Kidney tubule cell (primary cell): ENCODE measurements at regions not wholly inside any gene's neighbourhood (a gene's known extent, or its start where the extent isn't known, plus 50 kb on each side); places are given as distances from the start of the nearest gene placed in this dataset.
A peak's percentile ranks its signal among the peaks of the same experiment; 100 is the strongest.
"Not testable (repeated sequence)": the region's sequence is repeated elsewhere in the genome, so short reads cannot be mapped to it uniquely, and the experiment has no call there.

Source experiments
- DNase-seq: peaks from one replicate; pipeline ENCODE4 v3.0.0-alpha.2; 2018; ENCODE audit warnings: low spot score

DNA sequence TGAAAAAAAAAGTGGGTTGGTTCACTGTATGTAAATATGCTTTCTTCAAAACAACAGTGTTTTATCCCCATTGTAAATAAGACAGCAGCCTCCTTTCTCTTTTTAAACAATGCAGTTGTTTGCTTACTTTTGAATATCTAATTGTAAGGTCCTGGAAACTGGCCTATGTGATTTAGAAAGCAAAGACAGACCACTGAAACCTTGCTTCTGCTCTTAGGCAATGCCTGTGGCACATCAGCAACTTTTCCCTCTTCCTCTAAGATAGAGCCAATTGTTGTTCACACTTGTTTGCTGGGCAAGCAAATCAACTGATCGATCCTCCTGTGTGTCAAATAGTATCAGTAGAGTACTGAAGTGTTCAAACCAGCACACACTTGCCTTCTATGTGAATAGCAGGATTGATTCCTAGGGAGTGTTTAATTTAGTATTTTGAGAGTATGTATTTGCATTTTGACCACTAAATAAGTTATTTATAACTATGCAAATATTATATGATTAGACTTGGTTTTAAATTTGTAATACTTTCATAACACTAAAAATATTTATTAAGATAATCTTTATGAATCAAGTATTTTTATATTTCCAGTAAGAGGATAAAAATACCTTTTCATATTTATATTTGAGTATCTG lies 55.4 kb upstream of the GRPR start:
- no peak for DNase-seq

DNA sequence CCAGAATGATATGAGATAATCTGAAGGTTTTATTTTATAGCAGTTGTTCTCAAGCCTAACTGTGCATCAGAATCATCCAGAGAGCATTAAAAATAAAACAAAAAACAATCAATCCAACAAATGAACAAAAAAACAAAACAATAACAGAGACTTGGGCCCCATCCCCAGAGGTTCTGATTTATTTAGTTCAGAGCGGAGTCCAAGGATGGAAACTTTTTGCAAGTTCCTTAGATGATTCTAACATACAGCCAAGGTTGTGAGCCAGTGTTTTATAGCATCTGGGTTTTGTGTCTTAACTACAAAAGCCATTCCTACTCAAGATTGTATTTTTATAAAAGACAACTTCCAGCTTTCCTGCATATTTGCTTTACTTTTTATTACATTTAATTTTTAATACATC lies 59.4 kb upstream of the GRPR start:
- DNase-seq = no peak

DNA sequence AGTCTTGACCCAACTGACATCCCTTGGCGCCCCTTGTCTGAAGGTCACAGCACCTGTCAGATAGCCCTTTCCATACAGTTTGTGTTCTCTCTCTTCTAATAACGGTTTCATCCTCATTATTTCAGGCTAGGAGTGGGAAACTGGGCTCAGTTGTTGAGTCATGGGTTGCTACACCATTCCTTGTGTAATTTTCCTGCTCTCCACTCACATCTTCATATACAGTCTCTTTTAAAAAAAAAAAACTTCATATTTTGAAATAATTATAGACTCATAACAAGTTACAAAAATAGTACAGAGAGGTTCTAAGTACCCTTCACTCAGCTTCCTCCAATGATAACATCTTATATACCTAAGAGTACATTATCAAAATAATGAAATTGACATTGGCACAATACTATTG lies 60.2 kb upstream of the GRPR start:
- no peak for DNase-seq

DNA sequence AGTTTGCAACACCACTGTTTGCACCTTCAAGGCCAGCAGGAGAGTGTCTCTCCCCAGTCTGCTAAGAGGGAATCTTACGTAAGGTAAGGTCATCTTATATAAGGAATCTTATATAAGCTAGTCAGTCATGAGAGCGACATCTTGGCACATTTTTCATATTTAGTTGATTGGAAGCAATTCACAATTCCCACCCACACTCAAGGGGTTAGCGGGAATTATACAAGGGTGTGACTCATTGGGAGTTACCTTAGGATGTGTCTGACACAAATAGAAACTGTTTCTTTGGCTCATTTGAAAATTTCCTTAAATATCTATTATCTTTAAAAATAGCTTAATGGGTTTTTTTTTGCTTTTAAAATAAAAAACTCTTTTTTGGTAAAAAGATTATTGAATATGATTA lies 62.1 kb upstream of the GRPR start:
- no peak for DNase-seq

DNA sequence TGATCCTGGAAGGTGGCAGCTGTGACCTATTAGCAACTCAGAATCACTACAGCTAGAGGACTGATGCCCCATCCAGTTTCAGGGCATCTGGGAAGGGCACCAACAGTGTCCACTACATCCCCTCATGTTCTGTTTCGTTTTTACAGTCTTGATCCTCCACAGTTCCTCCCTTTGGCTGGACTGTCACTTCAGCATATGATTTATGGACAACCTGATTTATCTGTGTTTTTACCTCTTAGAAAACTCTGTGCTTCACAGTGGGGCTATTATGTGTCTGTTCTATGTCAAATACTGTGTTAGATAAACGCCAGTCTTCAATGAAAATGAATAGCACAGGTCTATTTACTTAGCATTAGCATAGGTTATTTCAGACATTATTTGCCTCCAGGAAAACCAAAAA lies 63.1 kb upstream of the GRPR start:
- DNase-seq = no peak

DNA sequence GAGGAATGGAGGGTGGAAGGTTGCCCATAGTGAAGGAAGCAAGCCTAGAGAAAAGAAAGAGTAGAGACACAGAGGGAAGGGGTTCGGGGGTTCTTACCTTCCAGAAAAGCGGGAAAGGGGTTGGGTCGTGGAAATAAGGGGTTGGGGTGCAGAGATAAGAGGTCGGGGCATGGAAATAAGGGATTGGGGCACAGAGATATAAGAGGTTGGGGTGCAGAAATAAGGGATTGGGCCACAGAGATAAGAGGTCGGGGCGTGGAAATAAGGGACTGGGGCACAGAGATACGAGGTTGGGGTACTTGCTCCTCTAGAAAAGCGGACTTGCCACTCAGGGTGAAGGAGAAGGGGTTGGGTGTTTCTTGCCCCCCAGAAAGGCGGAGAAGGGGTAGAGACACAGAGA lies 74.2 kb upstream of the GRPR start:
- not testable (repeated sequence) for DNase-seq

DNA sequence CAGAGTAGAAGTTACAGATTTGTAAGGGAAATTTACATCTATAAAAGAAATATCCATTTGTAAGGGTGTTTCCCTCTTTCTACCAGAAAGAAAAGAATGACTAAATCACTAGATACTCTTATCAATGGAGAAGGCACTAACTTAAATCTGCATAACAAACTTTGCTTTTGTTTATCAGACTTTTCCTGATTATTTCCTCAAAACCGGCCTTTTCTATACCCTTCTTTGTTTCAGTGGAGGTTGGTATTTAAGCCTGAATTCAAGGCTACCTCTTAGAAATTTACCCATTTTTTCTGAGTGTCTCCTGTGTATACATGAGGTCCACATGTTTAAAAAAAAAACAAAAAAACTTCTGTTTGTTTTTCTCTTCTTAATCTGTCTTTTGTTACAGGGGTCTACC lies 80.4 kb upstream of the GRPR start:
- DNase-seq = no peak

DNA sequence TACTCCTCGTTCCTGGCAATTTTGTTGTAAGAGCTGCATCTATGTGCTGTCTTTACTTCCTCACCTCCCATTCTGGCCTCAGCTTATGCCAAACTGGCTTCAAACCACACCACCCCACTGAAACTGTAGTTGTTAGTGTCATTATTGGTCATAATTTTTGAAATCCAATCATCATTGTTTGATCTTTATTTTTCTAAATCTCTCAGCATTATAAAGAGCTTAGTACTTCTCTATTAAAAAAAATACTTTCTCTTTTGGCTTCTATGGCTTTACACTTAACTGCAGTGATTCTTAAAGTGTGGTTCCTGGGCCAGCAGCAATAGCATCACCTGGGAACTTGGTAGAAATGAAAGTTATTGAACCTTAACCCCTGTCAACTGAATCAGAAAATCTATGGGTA lies 83.5 kb upstream of the GRPR start:
- no peak for DNase-seq

DNA sequence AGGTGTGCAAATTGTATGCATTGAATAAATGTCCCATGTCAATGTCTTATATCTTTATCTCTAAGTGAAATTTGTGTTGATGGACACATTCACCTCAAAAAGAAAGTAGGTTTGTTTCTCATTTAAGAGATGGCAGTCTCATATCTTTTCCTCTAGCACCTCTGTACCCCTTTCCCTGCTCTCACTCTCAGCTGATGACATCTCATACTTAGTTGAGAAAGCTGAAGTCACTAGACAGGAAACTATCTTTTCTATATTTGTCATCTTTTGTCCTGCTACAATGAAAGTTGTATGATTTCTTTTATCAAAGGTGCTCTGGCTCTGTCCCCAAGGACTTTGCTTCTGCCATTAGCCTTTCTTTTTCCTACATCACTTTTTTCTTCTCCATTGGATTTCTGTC lies 84.0 kb upstream of the GRPR start:
- DNase-seq = no peak

DNA sequence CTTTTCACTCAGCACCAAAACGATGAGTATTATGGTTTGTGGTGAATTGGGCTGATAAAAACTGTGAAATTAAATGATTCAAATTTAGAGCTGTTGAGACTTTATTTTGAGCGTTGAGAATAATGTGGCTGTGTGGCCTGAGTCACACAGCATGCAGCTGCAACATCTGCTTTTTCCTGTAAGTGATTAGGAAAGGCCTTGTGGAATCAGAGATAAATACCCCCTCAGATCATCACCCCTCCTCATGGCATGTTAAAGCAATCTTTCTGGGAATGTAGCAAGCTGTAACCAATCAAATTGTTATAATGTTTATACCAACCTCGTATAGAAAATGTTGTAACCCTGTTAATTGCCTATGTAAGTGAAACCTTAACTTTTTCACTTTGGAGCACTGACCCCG lies 90.0 kb upstream of the GRPR start:
- no peak for DNase-seq

DNA sequence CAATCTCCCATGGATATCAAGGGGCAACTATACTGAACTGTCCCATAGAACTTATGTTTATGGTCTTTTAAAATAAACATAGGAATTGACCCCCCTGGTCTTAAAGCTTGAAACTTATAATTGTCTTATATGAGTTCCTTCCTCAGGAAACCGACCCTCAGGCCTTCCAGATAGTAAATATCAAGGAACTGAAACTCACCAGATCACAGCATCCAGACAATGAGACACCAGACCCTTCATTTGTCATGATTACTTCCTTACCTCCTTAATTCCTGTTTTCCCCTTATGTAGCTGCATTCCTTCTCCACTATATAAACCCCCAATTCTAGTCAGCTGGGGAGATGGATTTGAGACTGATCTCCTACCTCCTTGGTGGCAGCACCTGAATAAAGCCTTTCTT lies 94.8 kb upstream of the GRPR start:
- no peak for DNase-seq

DNA sequence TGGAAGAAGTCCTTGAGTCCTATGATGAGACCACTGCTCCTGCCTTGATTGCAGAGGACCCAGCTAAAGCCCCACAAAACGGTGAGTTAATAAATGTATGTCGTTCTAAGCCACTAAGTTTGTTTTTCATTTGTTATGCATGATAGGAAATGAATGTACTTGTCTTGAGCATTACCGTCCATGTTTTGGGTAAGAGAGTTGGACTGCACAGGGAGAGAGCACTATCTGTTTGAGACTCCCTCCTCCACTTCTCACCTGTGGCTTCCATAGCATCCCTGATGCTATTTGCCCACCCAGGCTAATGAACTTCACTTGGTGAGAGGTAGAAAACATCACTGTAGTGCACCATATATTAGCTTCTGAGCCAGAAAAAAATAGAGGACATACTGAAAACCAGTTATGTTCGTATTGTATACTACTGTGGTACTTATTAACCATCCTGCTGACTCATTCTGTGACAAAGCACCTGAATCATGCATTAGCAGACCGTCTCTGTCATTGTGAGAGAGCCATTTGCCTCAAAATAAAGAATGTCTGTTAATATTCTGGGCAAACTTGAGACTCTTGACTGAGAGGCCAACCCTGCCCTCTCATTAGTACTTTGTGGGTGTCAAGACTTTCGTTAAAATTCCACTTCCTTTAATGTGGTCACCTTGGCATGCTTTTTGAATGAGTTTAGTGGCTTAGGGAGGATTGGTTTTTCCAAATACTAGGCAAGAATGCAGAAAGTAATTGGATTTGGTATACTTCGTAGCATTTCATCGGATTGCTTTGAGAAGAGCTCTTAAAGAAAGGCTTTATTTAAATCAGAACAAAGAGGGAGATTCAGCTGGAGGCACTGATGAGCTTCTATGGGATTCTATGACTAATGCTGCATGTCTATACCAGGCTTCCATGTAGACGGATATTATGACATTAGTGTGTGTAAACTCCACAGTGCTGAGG lies 99.3 kb upstream of the GRPR start:
- DNase-seq = peak; percentile 99

DNA sequence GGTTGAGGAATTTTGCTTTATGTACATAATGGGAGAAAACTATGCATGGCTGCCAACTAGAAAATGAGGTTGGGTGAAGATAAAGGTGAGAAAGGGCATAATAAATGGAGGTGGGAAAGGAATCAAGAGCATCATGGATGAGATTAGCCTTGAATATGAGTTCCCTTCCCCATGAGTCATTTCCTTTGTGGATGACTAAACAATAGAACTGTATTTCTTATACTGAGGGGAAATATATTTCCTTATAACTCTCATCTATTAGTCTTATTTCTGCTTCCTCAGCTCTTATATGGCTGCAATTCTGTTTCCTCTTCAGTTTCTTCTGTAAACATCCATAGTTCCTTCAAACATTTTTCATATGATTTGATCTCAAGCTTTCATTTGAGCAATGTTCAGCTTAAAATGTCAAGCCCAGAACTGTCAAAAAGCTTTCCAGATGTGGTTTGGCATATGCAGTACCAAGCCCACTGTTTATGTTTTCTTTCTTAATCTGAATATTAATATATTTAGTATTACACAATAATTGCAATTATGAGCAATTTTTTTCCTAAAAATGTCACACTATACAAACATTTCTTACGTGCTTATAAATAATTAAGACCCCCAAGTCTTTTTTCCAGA lies 100.7 kb upstream of the GRPR start:
- DNase-seq = peak; percentile 86

DNA sequence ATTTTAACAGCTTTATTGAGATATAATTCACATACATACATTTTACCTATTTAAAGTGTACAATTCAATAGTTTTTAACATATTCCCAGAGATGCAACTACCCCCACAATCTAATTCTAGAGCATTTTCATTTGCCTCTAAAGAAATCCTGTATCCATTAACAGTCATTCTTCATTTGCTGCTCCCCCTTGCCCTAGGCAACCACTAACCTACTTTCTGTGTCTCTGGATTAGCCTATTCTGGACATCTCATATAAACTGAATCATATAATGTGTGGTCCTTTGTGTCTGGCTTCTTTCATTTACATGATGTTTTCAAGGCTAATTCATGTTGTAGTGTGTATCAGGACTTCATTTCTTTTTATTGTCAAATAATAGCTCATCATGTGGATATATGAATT lies 105.1 kb upstream of the GRPR start:
- DNase-seq = no peak

DNA sequence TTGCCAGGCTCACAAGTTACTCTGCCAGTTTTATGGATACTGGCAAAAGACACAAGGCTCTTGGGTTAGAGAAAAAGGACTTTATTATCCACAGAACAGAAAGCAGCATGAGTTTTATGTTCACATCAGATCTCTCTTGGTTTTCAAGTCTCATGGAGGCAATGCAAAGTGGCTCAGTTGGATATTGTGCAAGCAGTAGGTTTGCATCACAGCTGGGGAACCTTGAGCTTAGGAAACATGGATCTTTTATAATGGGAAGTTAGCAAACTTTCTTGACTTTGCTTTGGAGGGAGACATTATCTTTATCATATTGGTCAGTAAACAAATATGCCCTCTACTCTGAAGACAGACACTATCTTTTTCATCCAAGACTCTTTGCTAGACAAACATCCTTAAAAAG lies 109.2 kb upstream of the GRPR start:
- DNase-seq = no peak

DNA sequence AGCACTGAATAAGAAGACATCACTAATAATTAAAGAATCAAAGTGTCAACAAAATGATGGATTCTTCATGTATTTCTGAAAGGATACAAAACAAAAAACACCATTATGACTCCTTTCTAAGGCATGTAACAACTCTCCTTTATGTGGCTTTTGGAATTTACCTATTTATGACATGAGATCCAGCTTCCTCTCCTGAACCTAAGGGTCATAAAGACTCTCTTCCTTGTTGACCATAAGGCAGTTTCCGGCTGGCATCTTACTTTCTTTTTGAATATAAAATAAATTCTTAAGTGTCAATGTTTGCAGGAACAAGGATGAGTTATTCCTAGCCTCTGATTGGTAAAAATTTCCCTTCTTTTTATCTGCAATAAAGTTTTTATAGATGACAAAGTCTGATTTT lies 111.1 kb upstream of the GRPR start:
- peak; percentile 38 for DNase-seq

DNA sequence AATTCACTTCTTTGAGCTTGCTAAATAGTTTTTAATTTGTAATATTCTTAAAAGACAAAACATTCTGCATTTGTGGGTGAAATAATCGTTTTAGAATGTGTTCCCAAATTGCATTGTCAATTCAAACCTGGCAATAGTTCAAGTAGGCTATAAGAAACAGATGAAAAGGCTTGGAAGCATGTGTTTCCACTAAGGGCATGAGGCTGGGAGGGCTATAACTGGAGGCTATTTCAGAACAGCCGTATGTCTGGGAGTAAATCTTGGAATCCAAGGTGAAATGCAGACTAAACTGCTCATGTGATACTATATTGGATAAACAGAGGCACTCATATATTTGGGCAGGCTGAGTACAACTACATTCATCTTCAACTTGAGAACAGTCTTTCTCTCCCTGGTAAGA lies 117.4 kb upstream of the GRPR start:
- DNase-seq = no peak

DNA sequence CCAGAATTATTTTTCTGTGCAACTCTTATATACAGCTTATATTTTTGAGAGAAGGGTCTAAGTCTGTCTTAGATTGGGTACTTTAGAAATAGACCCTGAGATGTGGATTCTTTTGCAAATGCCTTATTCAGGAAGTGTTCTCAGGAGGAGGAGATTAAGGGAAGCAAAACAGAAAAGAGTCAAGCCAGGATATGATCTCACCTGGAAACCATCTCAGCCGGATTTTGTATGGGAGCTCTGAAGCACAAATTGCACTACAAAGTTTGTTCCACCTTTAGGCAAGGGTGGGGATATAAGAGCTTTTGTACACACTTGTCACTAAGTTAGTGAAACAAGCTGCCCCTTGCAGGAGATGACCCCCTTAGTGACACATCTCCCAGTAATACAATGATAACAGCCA lies 121.2 kb upstream of the GRPR start:
- peak; percentile 80 for DNase-seq

DNA sequence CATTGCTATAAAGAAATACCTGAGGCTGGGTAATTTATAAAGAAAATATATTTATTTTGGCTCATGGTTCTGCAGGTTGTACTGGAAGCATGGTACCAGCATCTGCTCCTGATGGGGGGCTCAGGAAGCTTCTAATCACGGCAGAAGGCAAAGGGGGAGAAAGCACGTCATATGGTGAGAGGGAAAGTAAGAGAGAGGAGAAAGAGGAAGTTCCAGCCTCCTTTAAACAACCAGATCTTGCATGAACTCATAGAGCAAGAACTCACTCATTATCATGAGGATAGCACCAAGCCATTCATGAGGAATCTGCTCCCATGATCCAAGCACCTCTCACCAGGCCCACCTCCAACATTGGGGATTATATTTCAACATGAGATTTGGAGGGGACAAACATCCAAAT lies 125.0 kb upstream of the GRPR start:
- no peak for DNase-seq

DNA sequence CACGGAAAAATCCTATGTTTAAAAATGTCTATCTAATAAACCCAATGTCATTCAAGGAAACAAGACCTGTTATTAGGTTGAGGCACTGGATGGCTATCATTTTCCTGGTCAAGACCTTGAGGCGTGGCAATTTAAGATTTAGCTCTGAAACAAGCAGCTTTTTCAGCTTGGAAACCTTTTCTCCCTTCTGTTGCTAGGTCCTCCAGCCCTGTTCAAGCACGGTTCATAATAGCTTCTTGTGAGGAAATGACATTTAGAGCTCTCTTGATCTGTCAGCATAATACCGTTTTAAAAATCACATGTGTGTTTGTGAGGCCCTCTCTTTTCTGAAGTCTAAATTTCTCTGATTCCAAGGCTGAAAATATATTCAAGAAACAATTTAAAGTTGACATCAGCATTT lies 133.6 kb upstream of the GRPR start:
- DNase-seq = no peak

DNA sequence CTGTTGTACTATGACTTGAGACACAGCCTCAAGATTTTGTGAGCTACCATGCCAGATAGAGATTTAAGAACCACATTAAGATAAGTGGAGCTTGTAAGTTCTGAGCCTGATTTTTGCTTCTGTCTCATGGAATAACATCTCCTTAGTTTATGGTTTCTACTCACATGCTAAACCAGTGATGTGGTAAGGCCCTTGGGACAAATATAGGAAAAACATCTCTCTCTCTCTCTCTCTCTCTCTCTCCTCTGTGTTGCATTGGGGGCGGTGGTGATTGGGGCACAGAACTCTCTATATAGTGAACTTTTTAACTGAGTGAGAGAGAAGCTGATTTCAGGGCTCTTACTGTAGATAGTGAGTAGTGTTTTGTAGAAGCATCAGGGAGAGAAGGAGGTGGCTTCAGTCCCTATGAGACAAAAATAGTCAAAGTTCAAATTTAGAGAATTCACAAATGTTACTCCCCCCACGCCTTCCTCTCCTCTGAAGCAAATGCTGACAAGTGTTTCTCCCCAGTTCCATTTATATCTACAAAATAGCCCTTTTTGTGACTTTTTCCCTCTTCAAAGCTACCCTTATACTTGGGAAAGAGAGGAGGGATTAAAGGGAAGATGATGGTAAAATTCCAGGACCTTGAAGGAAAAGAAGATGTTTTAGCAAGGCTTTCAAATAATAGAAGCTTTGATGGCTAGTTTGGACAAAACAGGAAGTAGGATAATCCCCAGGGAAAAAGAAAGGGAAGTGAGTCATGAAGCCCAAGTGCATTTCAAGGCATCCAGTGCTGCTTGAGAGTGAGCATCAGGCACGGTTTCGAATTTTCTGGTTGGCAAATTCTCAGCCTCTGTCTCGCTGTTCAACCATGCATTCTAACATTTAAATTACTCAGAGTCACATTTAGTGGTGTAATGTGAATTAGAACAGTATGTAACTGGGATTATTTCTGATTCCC lies 134.3 kb upstream of the AP1S2 start:
- DNase-seq = peak; percentile 95

DNA sequence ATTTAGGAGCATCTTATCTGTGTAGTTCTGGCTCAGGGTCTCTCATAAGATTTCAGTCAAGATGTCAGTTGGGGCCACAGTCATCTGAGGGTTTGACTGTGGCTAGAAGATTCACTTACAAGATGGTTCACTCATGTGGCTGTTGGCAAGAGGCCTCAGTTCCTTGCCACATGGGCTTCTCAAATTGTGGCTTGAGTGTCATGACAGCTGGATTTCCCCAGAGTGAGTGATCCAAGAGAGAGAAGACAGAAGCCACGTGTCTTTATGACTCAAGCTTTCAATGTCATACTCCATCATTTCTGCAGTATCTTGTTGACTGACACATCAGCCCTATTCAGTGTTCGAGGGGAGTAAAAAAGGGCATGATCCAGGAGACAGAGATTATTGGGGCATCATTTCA lies 131.3 kb upstream of the AP1S2 start:
- DNase-seq = peak; percentile 66
